Neural cell (in vitro differentiated cells): ENCODE measurements at regions not wholly inside any gene's neighbourhood (a gene's known extent, or its start where the extent isn't known, plus 50 kb on each side); places are given as distances from the start of the nearest gene placed in this dataset.

Experiments used
- H2AFZ ChIP-seq: fragments of 200-600, 300-800 bp; sonication (generic), shearing (Covaris generic); 2 replicates; pipeline ENCODE4 v1.6.0; 2014; ENCODE audit warnings: low read depth, mild to moderate bottlenecking, antibody characterized with exemption, low read length, moderate library complexity
- H3F3A ChIP-seq: fragments of 200-600 bp; shearing (Covaris generic); 2 replicates; pipeline ENCODE4 v1.6.1; 2016; ENCODE audit warnings: mild to moderate bottlenecking, moderate library complexity, mixed read lengths, antibody characterized with exemption, low read length; ENCODE audit not compliant: insufficient read depth, poor library complexity, severe bottlenecking
- H3K27ac ChIP-seq: fragments of 200-600, 300-800 bp; sonication (generic), shearing (Covaris generic); 2 replicates; pipeline ENCODE4 v1.5.1; 2014; ENCODE audit warnings: mild to moderate bottlenecking, low read length, moderate library complexity
- H3K27me3 ChIP-seq: fragments of 300-800, 200-600 bp; sonication (generic), shearing (Covaris generic); 2 replicates; pipeline ENCODE4 v1.6.0; 2014; ENCODE audit warnings: mild to moderate bottlenecking, low read depth, low read length, moderate library complexity; ENCODE audit not compliant: insufficient read depth
- H3K36me3 ChIP-seq: fragments of 300-800, 200-600 bp; sonication (generic), shearing (Covaris generic); 2 replicates; pipeline ENCODE4 v1.5.1; 2014; ENCODE audit warnings: mild to moderate bottlenecking, antibody characterized with exemption, low read length, moderate library complexity; ENCODE audit not compliant: insufficient read depth
- H3K4me2 ChIP-seq: fragments of 300-800, 200-600 bp; sonication (generic), shearing (Covaris generic); 2 replicates; pipeline ENCODE4 v1.6.0; 2014; ENCODE audit warnings: mild to moderate bottlenecking, low read length
- H3K4me3 ChIP-seq: fragments of 300-800, 200-600 bp; sonication (generic), shearing (Covaris generic); 2 replicates; pipeline ENCODE4 v1.5.1; 2014; ENCODE audit warnings: mild to moderate bottlenecking, low read length, moderate library complexity
- H3K79me2 ChIP-seq: fragments of 200-600 bp; shearing (Covaris generic); replicated peaks from 2 replicates; pipeline ENCODE4 v1.6.0; 2014; ENCODE audit warnings: mild to moderate bottlenecking, low read length, moderate library complexity; ENCODE audit not compliant: insufficient read depth
- H3K9ac ChIP-seq: fragments of 300-800, 200-600 bp; sonication (generic), shearing (Covaris generic); 2 replicates; pipeline ENCODE4 v1.6.1; 2016; ENCODE audit warnings: mild to moderate bottlenecking, low read length, mixed read lengths
- H3K9me2 ChIP-seq: fragments of 200-600 bp; shearing (Covaris generic); 2 replicates; pipeline ENCODE4 v1.6.1; 2016; ENCODE audit warnings: mild to moderate bottlenecking, low read length, mixed read lengths; ENCODE audit not compliant: insufficient read depth
- H3K9me3 ChIP-seq: fragments of 200-600, 300-800 bp; sonication (generic), shearing (Covaris generic); 2 replicates; pipeline ENCODE4 v1.6.1; 2016; ENCODE audit warnings: mild to moderate bottlenecking, mixed run types, low read length, moderate library complexity, mixed read lengths
- H4K20me1 ChIP-seq: fragments of 200-600 bp; shearing (Covaris generic); 2 replicates; pipeline ENCODE4 v1.6.1; 2016; ENCODE audit warnings: mild to moderate bottlenecking, mixed run types; ENCODE audit not compliant: insufficient read depth
- EP300 ChIP-seq: fragments of 450-650 bp; conservative IDR thresholded peaks from 2 replicates; pipeline ENCODE4 v1.6.1; 2014; ENCODE audit warnings: antibody characterized with exemption, mild to moderate bottlenecking, moderate library complexity; ENCODE audit not compliant: poor library complexity, severe bottlenecking
- EZH2 ChIP-seq: fragments of 200-600, 300-800 bp; shearing (Covaris generic), sonication (generic); IDR thresholded peaks from 2 replicates; pipeline ENCODE4 v1.6.1; 2014; ENCODE audit warnings: antibody characterized with exemption, low read length, borderline replicate concordance, mild to moderate bottlenecking; ENCODE audit not compliant: insufficient read depth, poor library complexity, severe bottlenecking
- MXI1 ChIP-seq: fragments of 450-650 bp; conservative IDR thresholded peaks from 2 replicates; pipeline ENCODE4 v1.6.1; 2014; ENCODE audit warnings: antibody characterized with exemption, mild to moderate bottlenecking; ENCODE audit not compliant: poor library complexity, severe bottlenecking
- POLR2AphosphoS5 ChIP-seq: IDR thresholded peaks from 2 replicates; pipeline ENCODE4 v1.6.1; 2012
- RAD21 ChIP-seq: fragments of 450-650 bp; conservative IDR thresholded peaks from 2 replicates; pipeline ENCODE4 v1.6.1; 2014; ENCODE audit warnings: antibody characterized with exemption, mild to moderate bottlenecking, moderate library complexity
- REST ChIP-seq: IDR thresholded peaks from 2 replicates; pipeline ENCODE4 v1.6.1; 2012; ENCODE audit warnings: borderline replicate concordance
- SMC3 ChIP-seq: fragments of 450-650 bp; conservative IDR thresholded peaks from 2 replicates; pipeline ENCODE4 v1.6.1; 2014; ENCODE audit warnings: antibody characterized with exemption, mild to moderate bottlenecking, moderate library complexity; ENCODE audit not compliant: poor library complexity
- TAF1 ChIP-seq: IDR thresholded peaks from 2 replicates; pipeline ENCODE4 v1.6.1; 2012; ENCODE audit warnings: low read depth
- TF ChIP-seq, protein P1 (sequence below): fragments of 450-650 bp; IDR thresholded peaks from 2 replicates; pipeline ENCODE4 v1.5.1; 2014; ENCODE audit warnings: antibody characterized with exemption, mild to moderate bottlenecking, moderate library complexity; ENCODE audit not compliant: poor library complexity, severe bottlenecking

DNA sequence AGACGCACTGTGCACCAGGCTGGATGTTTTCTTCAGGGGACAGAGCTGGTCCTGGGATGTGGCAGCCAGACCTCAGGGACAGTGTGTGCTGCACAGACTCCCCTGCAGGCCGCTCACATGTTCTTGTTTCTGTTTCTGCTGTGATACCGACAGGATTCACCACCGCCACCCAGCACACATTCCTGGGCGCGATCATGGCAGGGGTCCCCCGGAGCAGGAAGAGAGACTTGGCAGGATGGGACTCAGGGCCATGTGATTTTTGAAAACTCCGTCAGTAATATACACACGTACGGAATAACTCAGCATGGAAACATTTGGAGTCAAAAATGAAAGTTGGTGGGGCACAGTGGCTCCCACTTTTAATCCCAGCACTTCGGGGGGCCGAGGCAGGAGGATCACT, 79.0 kb downstream of the HAPSTR1 start:
- Histone ChIP-seq H3K27me3 (no peaks in the 10 kb centered on the region), H3K79me2 (no peaks in the 10 kb centered on the region), H3K36me3 (no peaks in the 10 kb centered on the region), H3K4me2 (no peak overlapping the region), H3K27ac (no peak overlapping the region), H3F3A (no peaks in the 10 kb centered on the region), H3K4me3 (no peak overlapping the region), H3K9ac (no peak overlapping the region), H2AFZ (no peak overlapping the region), H4K20me1 (no peaks in the 10 kb centered on the region), H3K9me3 (no peaks in the 10 kb centered on the region), H3K9me2 (no peaks in the 10 kb centered on the region)
- TF ChIP-seq POLR2AphosphoS5, result no peak
- TF ChIP-seq EZH2, result no peak
- TF ChIP-seq EP300, result no peak
- no peak for TF ChIP-seq MXI1
- no peak for TF ChIP-seq REST
- no peak for TF ChIP-seq TAF1
- TF ChIP-seq RAD21, result no peak
- TF ChIP-seq SMC3, result no peak
- TF ChIP-seq, protein P1, sequence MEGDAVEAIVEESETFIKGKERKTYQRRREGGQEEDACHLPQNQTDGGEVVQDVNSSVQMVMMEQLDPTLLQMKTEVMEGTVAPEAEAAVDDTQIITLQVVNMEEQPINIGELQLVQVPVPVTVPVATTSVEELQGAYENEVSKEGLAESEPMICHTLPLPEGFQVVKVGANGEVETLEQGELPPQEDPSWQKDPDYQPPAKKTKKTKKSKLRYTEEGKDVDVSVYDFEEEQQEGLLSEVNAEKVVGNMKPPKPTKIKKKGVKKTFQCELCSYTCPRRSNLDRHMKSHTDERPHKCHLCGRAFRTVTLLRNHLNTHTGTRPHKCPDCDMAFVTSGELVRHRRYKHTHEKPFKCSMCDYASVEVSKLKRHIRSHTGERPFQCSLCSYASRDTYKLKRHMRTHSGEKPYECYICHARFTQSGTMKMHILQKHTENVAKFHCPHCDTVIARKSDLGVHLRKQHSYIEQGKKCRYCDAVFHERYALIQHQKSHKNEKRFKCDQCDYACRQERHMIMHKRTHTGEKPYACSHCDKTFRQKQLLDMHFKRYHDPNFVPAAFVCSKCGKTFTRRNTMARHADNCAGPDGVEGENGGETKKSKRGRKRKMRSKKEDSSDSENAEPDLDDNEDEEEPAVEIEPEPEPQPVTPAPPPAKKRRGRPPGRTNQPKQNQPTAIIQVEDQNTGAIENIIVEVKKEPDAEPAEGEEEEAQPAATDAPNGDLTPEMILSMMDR, result no peak

GRCh38 chr16:9176547-9177418, 85.3 kb downstream of the HAPSTR1 start:
- no peaks in the 10 kb centered on the region for H3K27me3 ChIP-seq
- H4K20me1 ChIP-seq, result no peaks in the 10 kb centered on the region
- no peaks in the 10 kb centered on the region for H3K79me2 ChIP-seq
- H3F3A ChIP-seq, result no peaks in the 10 kb centered on the region
- H3K27ac ChIP-seq, result no peak overlapping the region
- TF ChIP-seq EZH2, result no peak
- no peak for TF ChIP-seq SMC3
- TF ChIP-seq MXI1, result no peak
- no peak for TF ChIP-seq EP300
- no peak for TF ChIP-seq REST
- TF ChIP-seq TAF1, result no peak
- TF ChIP-seq RAD21, result no peak
- TF ChIP-seq POLR2AphosphoS5, result no peak
- TF ChIP-seq, protein P1, result no peak
- no peak overlapping the region for H3K4me3 ChIP-seq
- no peaks in the 10 kb centered on the region for H3K9me3 ChIP-seq
- H3K9me2 ChIP-seq, result no peaks in the 10 kb centered on the region
- H3K36me3 ChIP-seq, result no peaks in the 10 kb centered on the region
- H2AFZ ChIP-seq, result no peak overlapping the region
- no peak overlapping the region for H3K9ac ChIP-seq
- no peak overlapping the region for H3K4me2 ChIP-seq
